ENCODE measurements at regions not wholly inside any gene's neighbourhood (a gene's known extent, or its start where the extent isn't known, plus 50 kb on each side); places are given as distances from the start of the nearest gene placed in this dataset.

DNA sequence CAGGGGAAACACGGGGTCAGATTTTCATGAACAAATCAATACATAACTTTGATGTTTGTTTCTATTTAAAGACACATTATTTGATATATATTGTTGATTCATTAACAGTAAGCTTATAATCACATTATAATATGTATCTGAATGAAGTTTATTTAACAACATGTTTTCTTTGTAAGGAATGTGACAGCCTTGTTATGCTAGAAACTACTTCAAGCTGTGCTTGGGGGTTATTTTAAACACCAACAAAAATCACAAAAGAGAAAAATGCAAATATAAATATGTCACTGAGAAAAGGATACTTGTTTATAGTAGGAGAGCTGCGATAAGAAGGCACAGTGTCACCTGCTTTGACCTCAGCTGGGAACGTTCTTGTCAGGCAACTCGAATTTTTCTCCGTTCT, 354.6 kb upstream of the AGA start:
- TF ChIP-seq, protein P1, sequence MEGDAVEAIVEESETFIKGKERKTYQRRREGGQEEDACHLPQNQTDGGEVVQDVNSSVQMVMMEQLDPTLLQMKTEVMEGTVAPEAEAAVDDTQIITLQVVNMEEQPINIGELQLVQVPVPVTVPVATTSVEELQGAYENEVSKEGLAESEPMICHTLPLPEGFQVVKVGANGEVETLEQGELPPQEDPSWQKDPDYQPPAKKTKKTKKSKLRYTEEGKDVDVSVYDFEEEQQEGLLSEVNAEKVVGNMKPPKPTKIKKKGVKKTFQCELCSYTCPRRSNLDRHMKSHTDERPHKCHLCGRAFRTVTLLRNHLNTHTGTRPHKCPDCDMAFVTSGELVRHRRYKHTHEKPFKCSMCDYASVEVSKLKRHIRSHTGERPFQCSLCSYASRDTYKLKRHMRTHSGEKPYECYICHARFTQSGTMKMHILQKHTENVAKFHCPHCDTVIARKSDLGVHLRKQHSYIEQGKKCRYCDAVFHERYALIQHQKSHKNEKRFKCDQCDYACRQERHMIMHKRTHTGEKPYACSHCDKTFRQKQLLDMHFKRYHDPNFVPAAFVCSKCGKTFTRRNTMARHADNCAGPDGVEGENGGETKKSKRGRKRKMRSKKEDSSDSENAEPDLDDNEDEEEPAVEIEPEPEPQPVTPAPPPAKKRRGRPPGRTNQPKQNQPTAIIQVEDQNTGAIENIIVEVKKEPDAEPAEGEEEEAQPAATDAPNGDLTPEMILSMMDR (IDR thresholded peaks at IDR 0.05) = no peak
- TF ChIP-seq POLR2A (IDR thresholded peaks at IDR 0.05) = no peak
